ENCODE measurements at regions not wholly inside any gene's neighbourhood (a gene's known extent, or its start where the extent isn't known, plus 50 kb on each side); places are given as distances from the start of the nearest gene placed in this dataset.

DNA sequence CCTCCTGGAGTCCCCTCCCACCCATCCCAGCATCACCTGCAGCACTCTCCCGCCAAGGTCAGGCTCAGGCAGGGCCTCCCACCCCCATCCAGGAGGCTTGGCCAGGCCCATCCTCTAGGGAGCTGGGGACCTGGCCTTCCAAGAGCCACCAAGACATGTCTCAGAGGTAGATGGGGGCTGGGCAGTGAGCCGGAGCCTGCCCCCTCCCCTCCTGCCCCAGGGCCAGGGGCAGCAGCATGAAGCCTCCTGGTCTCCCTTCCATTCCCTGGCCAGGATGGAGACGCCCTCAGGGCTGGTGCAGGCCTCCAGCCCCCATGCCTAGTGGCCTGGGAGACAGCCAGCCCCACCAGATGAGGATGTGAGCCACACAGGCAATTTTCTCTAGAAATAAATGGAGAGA, 69.3 kb upstream of the C14orf180 start:
- TF ChIP-seq, protein P1, sequence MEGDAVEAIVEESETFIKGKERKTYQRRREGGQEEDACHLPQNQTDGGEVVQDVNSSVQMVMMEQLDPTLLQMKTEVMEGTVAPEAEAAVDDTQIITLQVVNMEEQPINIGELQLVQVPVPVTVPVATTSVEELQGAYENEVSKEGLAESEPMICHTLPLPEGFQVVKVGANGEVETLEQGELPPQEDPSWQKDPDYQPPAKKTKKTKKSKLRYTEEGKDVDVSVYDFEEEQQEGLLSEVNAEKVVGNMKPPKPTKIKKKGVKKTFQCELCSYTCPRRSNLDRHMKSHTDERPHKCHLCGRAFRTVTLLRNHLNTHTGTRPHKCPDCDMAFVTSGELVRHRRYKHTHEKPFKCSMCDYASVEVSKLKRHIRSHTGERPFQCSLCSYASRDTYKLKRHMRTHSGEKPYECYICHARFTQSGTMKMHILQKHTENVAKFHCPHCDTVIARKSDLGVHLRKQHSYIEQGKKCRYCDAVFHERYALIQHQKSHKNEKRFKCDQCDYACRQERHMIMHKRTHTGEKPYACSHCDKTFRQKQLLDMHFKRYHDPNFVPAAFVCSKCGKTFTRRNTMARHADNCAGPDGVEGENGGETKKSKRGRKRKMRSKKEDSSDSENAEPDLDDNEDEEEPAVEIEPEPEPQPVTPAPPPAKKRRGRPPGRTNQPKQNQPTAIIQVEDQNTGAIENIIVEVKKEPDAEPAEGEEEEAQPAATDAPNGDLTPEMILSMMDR (conservative IDR thresholded peaks at IDR 0.05): no peak
- TF ChIP-seq EZH2 (IDR thresholded peaks at IDR 0.05; ENCODE audit: low read depth): no peak
